ENCODE measurements at regions not wholly inside any gene's neighbourhood (a gene's known extent, or its start where the extent isn't known, plus 50 kb on each side); places are given as distances from the start of the nearest gene placed in this dataset.

DNA sequence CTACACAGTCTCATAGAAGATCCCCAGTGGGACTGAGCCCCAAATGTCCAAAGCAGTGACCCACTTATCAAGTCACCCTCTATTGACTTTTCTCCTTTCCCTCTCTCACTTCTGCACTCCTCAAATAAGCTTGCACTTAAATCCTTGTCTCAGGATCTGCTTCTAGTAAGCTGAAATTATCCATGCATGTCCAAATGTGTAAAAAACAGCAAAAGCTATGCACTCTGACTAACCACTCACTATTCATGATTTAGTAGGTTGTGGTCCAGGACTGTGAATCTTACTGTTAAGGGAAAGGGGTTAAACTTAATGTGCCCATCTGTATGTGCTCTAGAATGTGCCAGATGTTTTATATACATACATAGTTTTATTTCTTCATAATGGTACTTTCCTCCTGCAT, 115.4 kb downstream of the SCG2 start:
- Histone ChIP-seq H3K4me3 (ENCODE audit: low read length) (no peak overlapping the region), H3K9ac (ENCODE audit: low read length) (no peak overlapping the region), H3K36me3 (ENCODE audit: low read depth, low read length) (no peaks in the 10 kb centered on the region), H3K9me2 (replicated peaks; ENCODE audit: low read length) (no peaks in the 10 kb centered on the region), H3K4me2 (ENCODE audit: low read length) (no peak overlapping the region), H3F3A (ENCODE audit: low read length, unreplicated experiment) (no peaks in the 10 kb centered on the region), H3K27ac (ENCODE audit: low read length) (no peak overlapping the region), H3K27me3 (ENCODE audit: low read length) (no peaks in the 10 kb centered on the region), H3K79me2 (ENCODE audit: low read length) (no peaks in the 10 kb centered on the region), H2AFZ (ENCODE audit: low read length) (no peak overlapping the region), H3K4me1 (ENCODE audit: insufficient read depth, low read length) (no peaks in the 10 kb centered on the region), H3K9me3 (ENCODE audit: low read length) (no peaks in the 10 kb centered on the region), H4K20me1 (ENCODE audit: low read length) (no peaks in the 10 kb centered on the region)
- ChIA-PET CTCF (no interaction called here), POLR2A (ENCODE audit: unreplicated experiment) (no interaction called here)
- no TSS peak for BruUV-seq (replicated peaks)
- no peak for ATAC-seq
- intact Hi-C loops (cut with micrococcal nuclease), result no loop called here
- no peak for TF ChIP-seq EZH2 (IDR thresholded peaks at IDR 0.05; ENCODE audit: low read length, unreplicated experiment)
- no peak for TF ChIP-seq EZH2phosphoT487 (IDR thresholded peaks at IDR 0.05; ENCODE audit: borderline replicate concordance, low read length)
- TF ChIP-seq, protein P1, sequence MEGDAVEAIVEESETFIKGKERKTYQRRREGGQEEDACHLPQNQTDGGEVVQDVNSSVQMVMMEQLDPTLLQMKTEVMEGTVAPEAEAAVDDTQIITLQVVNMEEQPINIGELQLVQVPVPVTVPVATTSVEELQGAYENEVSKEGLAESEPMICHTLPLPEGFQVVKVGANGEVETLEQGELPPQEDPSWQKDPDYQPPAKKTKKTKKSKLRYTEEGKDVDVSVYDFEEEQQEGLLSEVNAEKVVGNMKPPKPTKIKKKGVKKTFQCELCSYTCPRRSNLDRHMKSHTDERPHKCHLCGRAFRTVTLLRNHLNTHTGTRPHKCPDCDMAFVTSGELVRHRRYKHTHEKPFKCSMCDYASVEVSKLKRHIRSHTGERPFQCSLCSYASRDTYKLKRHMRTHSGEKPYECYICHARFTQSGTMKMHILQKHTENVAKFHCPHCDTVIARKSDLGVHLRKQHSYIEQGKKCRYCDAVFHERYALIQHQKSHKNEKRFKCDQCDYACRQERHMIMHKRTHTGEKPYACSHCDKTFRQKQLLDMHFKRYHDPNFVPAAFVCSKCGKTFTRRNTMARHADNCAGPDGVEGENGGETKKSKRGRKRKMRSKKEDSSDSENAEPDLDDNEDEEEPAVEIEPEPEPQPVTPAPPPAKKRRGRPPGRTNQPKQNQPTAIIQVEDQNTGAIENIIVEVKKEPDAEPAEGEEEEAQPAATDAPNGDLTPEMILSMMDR (conservative IDR thresholded peaks at IDR 0.05; ENCODE audit: low read depth, low read length), result no peak
- DNase-seq, result no peak

DNA sequence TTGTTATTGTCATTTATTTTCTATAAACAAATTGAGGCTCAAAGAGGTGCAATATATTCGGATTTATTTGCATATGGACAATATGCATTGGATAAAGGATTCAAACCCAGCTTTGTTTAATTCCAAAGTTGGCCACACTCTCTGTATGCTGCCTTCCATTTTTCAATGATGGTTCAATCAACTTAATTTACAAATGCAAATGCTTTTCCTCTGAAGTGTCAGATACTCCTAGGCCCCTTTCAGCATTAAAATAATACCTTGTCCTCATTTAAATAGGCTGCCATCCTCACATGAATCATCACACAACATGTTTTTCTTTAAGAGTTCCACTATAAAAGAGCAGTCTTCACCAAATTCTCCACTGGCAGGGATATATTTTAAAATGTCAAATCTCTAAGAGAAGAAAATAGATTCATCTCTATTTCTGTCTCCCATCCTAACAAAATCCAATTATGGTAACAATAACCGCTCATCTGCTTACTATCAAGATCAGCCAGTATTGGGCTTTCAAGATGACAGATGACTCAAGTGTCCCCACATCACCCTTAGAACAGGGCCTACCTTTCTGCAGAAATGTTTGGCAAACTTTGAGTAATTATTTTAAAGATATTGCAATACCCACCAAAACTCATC, 114.8 kb downstream of the SCG2 start:
- H4K20me1 ChIP-seq (ENCODE audit: low read length), result no peaks in the 10 kb centered on the region
- H3K4me1 ChIP-seq (ENCODE audit: insufficient read depth, low read length), result no peaks in the 10 kb centered on the region
- ATAC-seq (no peak), DNase-seq (no peak)
- intact Hi-C loops (cut with micrococcal nuclease), result no loop called here
- CTCF ChIA-PET, result no interaction called here
- H3K9me3 ChIP-seq (ENCODE audit: low read length), result no peaks in the 10 kb centered on the region
- H3K79me2 ChIP-seq (ENCODE audit: low read length), result no peaks in the 10 kb centered on the region
- H3K4me2 ChIP-seq (ENCODE audit: low read length), result no peak overlapping the region
- no peaks in the 10 kb centered on the region for H3F3A ChIP-seq (ENCODE audit: low read length, unreplicated experiment)
- no peaks in the 10 kb centered on the region for H3K36me3 ChIP-seq (ENCODE audit: low read depth, low read length)
- H3K27me3 ChIP-seq (ENCODE audit: low read length), result no peaks in the 10 kb centered on the region
- H3K4me3 ChIP-seq (ENCODE audit: low read length), result no peak overlapping the region
- H3K9me2 ChIP-seq (replicated peaks; ENCODE audit: low read length), result no peaks in the 10 kb centered on the region
- POLR2A ChIA-PET (ENCODE audit: unreplicated experiment), result no interaction called here
- H3K9ac ChIP-seq (ENCODE audit: low read length), result no peak overlapping the region
- TF ChIP-seq, protein P1 (conservative IDR thresholded peaks at IDR 0.05; ENCODE audit: low read depth, low read length), result no peak
- TF ChIP-seq EZH2phosphoT487 (IDR thresholded peaks at IDR 0.05; ENCODE audit: borderline replicate concordance, low read length), result no peak
- TF ChIP-seq EZH2 (IDR thresholded peaks at IDR 0.05; ENCODE audit: low read length, unreplicated experiment), result no peak
- BruUV-seq (replicated peaks), result no TSS peak
- no peak overlapping the region for H2AFZ ChIP-seq (ENCODE audit: low read length)
- H3K27ac ChIP-seq (ENCODE audit: low read length), result no peak overlapping the region

DNA sequence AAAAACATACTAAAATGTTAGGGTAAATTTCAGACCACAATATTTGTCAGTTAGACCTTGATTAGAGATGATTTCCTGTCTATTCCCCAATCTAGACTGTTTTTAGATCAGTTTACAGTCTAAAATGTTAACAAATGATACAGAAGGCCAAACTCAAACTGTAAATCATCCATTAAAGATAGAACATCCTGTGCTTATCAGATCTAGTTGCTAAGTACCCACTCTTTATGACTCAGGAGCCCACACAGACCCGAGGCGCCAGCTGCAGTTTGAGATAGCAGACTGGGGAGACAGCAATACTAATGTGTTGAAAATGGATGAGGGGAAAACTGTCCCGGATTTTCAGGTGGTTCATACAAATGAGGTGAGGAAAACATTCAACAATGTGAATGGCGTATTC, 113.3 kb downstream of the SCG2 start:
- Histone ChIP-seq H3K9me2 (replicated peaks; ENCODE audit: low read length) (no peaks in the 10 kb centered on the region), H3K27me3 (ENCODE audit: low read length) (no peaks in the 10 kb centered on the region), H2AFZ (ENCODE audit: low read length) (no peak overlapping the region), H3K36me3 (ENCODE audit: low read depth, low read length) (no peaks in the 10 kb centered on the region), H3K79me2 (ENCODE audit: low read length) (no peaks in the 10 kb centered on the region), H3K4me3 (ENCODE audit: low read length) (no peak overlapping the region), H3K4me2 (ENCODE audit: low read length) (no peak overlapping the region), H3F3A (ENCODE audit: low read length, unreplicated experiment) (no peaks in the 10 kb centered on the region), H3K9ac (ENCODE audit: low read length) (no peak overlapping the region), H4K20me1 (ENCODE audit: low read length) (no peaks in the 10 kb centered on the region), H3K4me1 (ENCODE audit: insufficient read depth, low read length) (no peaks in the 10 kb centered on the region), H3K27ac (ENCODE audit: low read length) (no peak overlapping the region), H3K9me3 (ENCODE audit: low read length) (no peaks in the 10 kb centered on the region)
- ATAC-seq (peak; percentile 40; the same call in 1 of the 2 replicates), DNase-seq (no peak)
- no TSS peak for BruUV-seq (replicated peaks)
- ChIA-PET POLR2A (ENCODE audit: unreplicated experiment) (no interaction called here), CTCF (no interaction called here)
- TF ChIP-seq EZH2phosphoT487 (IDR thresholded peaks at IDR 0.05; ENCODE audit: borderline replicate concordance, low read length), result no peak
- intact Hi-C loops (cut with micrococcal nuclease), result no loop called here

Data from PC-3 (cell line).